Loucy (cell line): ENCODE measurements at regions not wholly inside any gene's neighbourhood (a gene's known extent, or its start where the extent isn't known, plus 50 kb on each side); places are given as distances from the start of the nearest gene placed in this dataset.

Experiments used
- CTCF ChIP-seq: fragments of 200-600 bp; sonication (generic); conservative IDR thresholded peaks from 2 replicates; pipeline ENCODE4 v1.5.1; 2014; ENCODE audit warnings: mild to moderate bottlenecking, antibody characterized with exemption, low read length
- EZH2phosphoT487 ChIP-seq: fragments of 200-600 bp; IDR thresholded peaks from 2 replicates; pipeline ENCODE4 v1.6.1; 2018; ENCODE audit warnings: antibody characterized with exemption, mild to moderate bottlenecking, moderate library complexity, borderline replicate concordance

GRCh38 chr9:90105773-90106172 is 501.0 kb downstream of the GADD45G start:
- TF ChIP-seq CTCF (no peak), EZH2phosphoT487 (no peak)
